HG02973 (cell line): ENCODE measurements at regions not wholly inside any gene's neighbourhood (a gene's known extent, or its start where the extent isn't known, plus 50 kb on each side); places are given as distances from the start of the nearest gene placed in this dataset.

Experiments used
- ATAC-seq: cut with Tn5 transposase; IDR thresholded peaks from one replicate; pipeline ENCODE4 v1.9.1; 2021; ENCODE audit warnings: moderate library complexity; ENCODE audit not compliant: unreplicated experiment

GRCh38 chr1:239779962-239780361, 311.7 kb upstream of the FMN2 start:
- ATAC-seq, result no peak

GRCh38 chr1:239784896-239785295, 306.8 kb upstream of the FMN2 start:
- no peak for ATAC-seq

DNA sequence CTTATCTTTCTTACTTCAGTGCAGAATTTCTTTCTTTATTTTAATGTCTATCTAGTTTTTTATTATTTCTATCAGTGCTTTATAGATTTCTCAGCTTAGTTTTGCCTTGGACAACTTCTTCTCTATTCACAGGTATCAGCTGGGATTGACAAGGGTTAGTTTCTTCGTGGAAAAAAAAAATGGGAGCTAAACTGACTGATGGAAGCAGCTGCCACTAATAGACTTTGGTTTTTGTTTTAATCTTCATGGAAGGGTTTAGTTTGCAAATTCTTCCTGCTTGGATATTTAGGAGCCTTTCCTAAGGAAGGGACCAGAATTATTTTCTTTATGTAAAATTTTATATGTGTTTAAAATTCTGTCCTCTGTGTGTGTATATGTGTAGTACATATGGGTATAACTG, 306.1 kb upstream of the FMN2 start:
- no peak for ATAC-seq

- no peak for ATAC-seq
These were observed 305.2 kb upstream of the FMN2 start for GRCh38 chr1:239786464-239786863.

GRCh38 chr1:239792157-239792556, 299.5 kb upstream of the FMN2 start:
- ATAC-seq, result no peak

GRCh38 chr1:239795304-239795703, 296.4 kb upstream of the FMN2 start:
- no peak for ATAC-seq

DNA sequence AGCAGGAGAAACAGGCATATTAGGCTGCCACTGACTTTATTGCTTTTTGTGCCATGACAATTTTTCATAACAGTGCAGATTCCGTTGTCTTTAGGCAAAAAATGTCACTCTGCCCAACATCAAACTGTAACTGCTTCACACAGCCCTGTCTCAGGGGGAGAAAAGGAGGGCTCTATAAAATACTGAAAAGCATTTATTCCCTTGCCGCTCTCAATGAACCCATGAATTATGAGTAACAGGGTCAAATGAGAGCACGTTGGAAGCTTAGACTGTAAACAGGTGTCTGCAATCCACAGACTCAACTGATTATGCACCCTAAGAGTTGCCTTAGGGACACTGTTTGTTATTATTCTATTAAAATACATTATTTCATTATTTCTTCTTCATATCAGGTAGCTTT, 292.1 kb upstream of the FMN2 start:
- ATAC-seq, result no peak

GRCh38 chr1:239800861-239801260, 290.8 kb upstream of the FMN2 start:
- ATAC-seq, result no peak

DNA sequence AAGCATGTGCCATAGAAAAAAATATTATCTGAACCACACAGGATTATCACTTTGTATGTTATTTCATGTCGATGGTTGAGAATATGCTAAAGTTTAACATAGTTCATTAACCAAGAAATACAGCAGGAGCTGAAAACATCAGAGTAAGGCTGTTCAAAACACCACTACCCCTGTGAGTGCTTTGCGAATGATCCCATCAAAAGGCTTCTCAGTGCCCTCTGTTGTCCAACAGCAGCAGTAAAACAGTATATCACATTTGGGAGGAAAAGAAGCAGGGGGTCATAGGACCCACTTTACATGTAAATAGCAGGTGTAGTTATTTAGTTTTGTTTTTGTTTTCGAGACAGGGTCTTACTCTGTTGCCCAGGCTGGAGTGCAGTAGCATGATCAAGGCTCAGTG, 289.4 kb upstream of the FMN2 start:
- ATAC-seq, result no peak

DNA sequence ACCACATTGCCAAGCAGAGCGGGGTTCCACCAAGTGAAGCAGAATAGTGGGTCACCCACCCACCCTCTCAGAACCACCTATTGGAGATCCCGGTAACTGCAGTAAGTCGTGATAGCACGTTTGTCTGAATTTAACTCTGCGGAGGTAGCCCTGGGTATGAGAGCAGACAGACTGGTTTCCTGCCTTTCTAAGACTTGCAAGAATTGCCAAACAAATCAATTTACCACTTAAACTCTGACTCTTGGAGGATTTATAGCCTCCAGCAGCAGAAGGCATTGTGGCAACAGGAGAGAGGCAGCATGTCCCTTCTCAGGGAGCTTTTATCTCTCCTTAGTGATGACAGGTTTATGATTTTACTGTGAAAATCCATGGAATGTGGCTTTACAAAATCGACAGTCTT, 287.9 kb upstream of the FMN2 start:
- no peak for ATAC-seq

DNA sequence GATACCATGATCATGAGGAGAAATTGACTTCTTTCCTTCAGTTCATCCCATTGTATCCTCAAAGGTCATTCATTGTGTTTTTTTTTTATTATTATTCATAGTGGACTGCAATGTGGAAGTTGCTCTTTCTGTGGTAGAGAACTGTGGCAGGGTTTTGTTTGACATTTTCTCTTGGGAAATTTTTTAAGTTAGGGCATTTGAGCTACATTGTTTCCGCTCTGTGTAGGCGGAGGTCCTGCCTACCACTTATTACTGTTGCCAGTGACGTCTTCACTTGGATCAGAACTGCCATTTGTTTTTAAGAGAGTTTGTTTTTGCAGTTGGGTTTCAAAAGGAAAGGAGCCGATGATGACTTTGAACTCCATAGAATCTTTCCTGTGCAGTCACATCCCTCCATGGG, 287.4 kb upstream of the FMN2 start:
- ATAC-seq, result no peak

DNA sequence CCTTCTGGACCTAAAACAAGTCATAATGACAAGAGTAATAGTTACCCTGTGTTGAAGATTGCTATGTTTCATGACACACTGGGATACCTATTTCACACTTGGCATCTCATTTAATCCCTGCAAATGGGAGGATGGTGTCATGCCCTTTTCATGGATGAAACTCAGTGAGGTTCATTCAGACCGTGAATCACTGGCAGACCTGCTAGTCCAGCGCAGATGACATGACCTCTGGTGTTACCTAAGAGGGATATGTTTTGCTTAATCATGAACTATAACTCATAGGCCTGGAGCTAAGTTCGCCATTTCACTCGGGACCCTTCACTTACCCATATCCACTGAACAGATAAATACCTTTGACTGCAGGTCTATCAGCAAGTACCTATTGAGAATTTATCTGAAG, 286.6 kb upstream of the FMN2 start:
- no peak for ATAC-seq

GRCh38 chr1:239805851-239806772, 285.6 kb upstream of the FMN2 start:
- ATAC-seq, result no peak

DNA sequence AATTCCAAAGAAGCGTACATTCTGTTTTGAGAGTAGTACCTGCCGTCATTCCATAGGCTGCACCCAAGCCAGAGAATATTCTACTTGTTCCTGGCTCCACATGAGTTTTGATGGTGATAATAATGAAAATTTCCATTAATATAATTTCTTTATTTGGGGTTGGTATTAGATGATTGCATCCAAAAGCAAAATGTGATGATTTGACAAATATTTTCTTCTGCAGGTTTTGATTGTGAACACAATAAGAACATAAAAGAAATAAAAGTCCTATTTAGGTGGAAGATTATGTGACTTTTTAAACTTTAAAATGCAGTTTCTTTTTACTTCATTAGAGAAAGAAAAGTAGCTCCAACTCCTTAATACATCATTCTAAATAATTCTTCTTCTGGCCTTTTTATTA, 284.8 kb upstream of the FMN2 start:
- no peak for ATAC-seq

DNA sequence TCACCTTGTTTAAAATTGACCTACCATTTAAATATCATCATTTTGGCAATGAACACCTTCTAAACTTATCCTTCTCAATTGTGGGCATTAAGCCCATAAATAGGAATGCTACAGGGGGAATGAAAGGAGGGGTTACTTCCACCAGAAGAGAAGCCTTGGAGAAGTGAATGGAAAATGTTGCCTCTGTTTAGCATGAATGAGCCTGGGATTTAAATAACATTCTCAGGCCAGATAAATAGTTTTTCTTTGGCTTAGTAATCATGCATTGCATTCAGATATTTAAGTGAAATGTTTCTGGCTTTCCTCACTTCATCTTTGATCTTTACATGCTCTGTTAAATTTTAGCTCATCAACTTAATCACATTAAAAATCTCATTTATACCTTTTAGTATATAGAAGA, 284.3 kb upstream of the FMN2 start:
- ATAC-seq, result no peak

GRCh38 chr1:239810061-239810481, 281.6 kb upstream of the FMN2 start:
- ATAC-seq, result no peak

GRCh38 chr1:239811211-239811885, 280.3 kb upstream of the FMN2 start:
- no peak for ATAC-seq

GRCh38 chr1:239812580-239812979, 279.1 kb upstream of the FMN2 start:
- ATAC-seq, result no peak

GRCh38 chr1:239814306-239814881, 277.3 kb upstream of the FMN2 start:
- ATAC-seq, result no peak

DNA sequence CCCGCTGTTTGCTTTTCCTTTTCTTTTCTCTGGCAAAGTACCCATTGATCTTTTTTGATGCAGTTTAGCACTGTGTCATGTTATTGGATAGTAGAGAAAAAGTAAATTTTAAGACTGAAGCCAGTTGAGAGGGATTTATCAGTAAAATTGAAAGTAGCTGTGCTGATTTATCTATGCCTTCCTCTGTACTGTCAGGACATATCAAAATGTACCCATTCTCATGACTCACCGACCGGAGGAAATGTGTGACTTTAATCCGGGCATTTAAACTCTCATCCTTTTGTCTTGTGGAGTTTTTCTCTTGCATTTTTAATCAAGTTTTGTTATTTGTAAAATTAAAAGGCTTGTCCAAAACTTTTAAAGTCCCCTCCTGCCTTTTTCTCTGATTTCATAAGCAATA, 276.6 kb upstream of the FMN2 start:
- no peak for ATAC-seq

DNA sequence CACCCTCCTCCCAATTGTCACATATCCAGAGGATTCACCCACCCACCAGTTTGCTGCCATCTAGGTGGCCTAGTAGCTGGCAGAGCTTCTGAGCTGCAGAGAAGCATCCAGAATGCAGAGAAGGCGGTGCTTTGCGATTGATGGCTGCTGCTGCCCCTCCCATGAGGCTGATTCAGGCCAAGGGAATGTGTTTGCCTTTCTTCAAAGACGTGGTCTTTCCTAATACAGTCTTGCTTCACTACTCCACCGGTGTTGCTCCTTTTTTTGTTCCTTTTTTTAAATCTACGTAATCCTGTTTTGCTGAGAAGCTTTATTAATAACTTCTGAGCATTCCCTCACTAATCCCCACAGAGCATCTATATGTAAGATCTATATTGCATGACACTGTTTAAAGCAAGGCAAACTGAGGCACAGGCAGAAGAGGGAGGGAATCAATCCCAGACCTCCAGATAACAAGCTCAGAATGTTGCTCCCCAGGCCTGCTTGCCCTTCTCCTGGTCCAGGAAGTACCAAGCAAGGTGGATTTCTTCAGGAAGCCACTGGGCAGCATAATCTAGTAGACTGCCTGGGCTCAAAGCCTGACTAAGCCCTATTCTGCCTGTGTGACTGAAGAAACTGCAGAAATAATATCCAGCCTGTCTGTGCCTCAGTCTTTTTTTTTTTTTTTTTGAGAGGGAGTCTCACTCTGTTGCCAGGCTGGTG, 275.5 kb upstream of the FMN2 start:
- no peak for ATAC-seq
